Caki2 (cell line): ENCODE measurements at regions not wholly inside any gene's neighbourhood (a gene's known extent, or its start where the extent isn't known, plus 50 kb on each side); places are given as distances from the start of the nearest gene placed in this dataset.

Experiments
- DNase-seq: peaks from one replicate; pipeline ENCODE4 v3.0.0-alpha.2; 2015; ENCODE audit warnings: low read depth
- in situ Hi-C: cut with HindIII; loops from 2 replicates; pipeline ENCODE4 v1.10.0; 2016; ENCODE audit warnings: low sequenced_read_pairs, low pct_unique_long_range_greater_than_20kb, mixed read lengths

GRCh38 chr18:47758000-47758399 lies 172.5 kb downstream of the SMAD2 start:
- DNase-seq: no peak
- in situ Hi-C loops: no loop called here

GRCh38 chr18:47756364-47757016 lies 174.0 kb downstream of the SMAD2 start:
- in situ Hi-C loops: no loop called here
- DNase-seq: no peak

DNA sequence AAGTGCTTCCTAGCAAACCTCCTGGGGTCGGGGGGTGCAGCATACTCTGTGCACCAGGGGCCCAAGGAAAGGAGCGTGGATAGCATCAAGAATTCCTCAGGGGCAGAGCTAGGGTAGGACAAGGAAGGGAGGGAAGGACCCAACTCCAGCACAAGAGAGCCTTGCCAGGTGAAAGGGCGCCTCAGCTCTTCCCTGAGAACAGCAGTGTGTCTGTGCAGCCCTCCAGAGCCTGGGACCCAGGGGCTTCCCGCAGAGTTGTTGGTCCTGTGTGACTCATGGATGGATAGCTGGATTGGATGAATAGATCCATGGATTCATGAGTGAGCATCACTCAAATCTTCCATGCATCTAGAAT lies 175.4 kb downstream of the SMAD2 start:
- in situ Hi-C loops: no loop called here

DNA sequence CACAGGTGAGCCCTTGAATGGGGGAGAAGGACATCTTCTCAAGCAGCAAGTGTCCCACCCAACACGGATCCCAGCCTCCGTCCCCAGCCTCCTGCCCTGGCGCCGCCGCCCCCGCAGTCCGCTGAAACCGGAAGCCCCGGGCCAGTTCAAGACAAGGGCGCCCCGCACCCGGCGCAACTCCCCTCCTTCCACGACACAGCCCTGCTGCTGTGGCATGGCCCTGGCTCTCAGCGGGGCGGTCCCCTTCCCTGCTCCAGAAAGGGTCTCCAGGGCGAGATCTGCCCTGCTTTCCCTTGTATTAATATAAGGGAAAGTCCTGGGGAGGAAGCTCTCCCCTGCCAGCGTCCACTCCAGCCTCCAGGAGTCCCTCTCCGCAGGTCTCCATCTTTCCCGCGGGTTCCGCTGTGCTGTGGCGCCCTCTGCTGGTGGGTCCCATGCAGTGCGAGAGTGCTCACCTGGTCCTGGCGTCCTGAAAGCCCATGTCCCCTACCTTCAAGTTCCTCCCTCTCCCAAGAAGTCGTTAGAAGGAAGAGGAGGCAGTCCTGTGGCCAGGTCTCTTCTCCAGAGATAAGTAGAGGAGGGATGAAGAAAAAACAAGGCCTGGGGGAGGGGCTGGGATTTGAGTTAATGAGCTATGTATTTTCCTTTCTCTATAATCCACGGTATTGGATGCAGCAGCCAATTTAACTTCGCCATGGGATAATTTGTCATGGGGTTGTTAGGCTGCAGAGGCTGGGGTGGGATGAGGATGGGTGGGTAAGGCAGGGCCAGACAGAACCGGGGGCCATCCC lies 176.0 kb downstream of the SMAD2 start:
- in situ Hi-C loops: no loop called here
- DNase-seq: no peak

More for the DNA sequence above, 175.4 kb downstream of the SMAD2 start:
- no peak for DNase-seq

DNA sequence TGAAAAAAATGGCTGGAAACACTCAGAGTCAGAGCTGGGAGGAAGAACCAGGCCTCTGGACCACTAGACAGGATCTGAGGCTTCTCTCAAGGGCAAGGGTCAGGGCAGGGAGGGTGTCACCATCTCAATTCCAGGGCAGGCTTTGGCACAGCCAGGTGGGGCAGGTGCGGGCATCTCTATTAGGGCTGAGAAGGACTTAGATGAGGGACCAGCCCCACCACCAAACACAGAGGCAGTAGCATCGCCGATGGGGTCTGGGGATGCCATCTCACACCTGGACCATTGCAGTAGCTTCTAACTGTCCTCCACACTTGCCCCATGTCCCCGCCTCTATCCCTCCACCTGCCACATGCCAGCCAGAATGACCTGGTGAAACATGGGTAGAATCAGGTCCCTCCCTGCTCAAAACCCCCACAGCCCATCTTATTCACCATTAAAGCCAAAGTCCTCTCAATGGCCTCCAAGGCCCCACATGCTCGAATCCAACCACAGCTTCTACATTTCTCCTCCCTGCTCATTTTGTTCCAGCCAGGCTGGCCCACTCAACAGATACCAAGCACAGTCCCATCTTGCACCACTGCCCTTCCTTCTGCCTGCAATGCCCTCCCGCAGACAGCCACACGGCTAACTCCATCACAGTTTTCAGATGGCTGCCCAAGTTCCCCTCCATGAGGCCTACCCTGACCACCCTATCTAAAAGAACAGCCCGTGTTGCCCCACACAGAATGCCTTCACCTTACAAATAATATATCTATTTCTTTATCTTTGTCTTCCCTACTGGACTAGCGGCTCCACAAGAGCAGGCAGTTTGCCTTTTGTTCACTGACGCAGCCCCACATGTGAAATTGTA lies 177.4 kb downstream of the SMAD2 start:
- in situ Hi-C loops: no loop called here
- no peak for DNase-seq

DNA sequence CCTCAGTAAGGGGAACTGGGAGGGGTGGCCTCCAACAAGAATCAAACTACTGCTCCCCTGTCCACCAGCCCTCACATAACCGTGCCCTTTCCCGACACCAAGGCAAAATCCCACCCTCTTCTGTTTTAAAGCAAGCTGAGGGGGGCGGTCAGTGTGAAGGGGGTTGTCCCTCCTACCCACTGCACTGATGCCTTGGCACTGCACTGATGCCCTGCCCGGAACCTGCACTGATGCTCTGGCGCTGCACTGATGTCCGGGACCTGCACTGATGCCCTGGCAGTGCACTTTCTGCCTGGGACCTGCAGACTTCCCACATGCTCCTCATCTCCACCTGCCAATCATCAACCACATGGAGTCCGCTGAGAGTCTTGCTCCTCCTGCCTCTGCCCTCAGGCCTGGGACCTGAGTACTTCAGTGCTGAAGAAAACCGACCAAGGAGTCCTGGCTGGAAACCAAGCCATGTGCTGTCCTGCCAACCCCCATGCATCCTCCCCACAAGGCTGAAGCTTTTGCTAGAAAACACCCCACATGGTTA lies 179.5 kb downstream of the SMAD2 start:
- DNase-seq: no peak
- in situ Hi-C loops: no loop called here

- in situ Hi-C loops: no loop called here
Observed at GRCh38 chr18:47749600-47749973, 180.9 kb downstream of the SMAD2 start.

DNA sequence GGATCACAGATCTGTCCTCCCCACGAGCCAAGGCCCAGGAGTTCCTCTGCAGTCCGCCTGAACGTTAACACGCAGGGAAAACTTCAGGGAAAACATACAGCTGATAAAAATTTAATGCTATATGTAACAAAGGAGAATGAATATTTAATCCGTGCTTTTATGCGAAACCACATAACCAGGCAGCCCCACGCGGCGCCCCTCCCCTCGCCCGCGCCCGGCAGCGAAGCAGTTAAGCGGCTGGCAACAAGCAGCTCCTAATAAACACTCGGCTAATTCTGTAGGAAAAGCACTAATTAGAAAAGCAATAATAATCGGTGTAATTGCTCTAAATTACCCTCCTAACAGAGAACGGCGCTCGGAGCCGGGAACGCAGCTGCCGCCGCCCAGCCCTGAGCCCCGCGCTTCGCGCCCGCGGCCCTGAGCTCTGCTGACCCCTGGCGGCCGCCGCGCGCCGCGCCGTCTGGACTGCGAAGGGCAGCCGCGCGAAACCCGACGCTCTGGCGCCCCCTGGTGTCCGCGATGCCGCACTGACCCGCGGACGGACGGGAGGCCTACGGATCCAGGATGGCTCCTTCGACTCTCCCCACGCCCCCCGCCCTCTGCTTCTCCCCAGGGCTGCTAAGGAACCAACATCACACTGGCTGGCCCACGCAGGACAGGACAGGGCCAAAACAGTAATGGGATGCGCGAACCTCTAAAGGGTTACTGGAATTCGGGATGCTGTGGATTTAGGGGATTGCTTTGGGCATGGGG lies 181.4 kb downstream of the SMAD2 start:
- peak; percentile 50 for DNase-seq
- in situ Hi-C loops: no loop called here

More at GRCh38 chr18:47749600-47749973, 180.9 kb downstream of the SMAD2 start:
- no peak for DNase-seq

DNA sequence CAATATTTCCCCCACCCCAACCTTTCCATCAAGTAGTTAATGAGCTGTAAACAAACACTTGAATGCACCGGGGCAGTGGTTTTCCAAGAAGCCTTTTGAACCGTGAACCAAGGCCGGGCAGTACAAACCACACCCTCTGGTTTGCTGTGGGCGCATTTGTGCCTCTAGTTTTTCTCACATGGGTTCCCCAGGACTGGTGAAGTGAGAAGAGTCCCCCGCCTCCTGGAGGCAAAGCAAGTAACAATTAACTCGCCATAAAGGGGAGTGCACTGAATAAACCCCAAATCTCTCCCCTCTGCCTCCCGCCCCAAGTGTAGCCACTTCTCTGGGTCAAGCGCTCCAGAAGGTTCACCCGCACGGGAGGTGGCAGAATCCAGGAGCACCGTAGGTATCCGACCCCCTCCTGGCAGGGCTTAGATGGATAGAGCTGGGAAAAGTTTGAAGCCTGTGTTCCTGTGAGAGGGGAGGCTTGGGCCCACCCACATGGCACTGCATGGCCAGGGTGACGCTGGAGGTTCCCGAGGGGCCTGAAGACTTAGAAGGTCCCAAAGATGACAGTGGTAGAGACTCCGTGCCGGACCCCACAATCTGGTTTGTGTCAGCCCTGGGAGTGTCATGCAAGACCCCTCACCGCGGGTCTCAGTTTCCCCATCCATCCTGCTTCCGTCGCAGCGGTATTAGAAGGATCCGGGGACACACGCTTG lies 182.2 kb downstream of the SMAD2 start:
- no peak for DNase-seq
- in situ Hi-C loops: no loop called here

- in situ Hi-C loops: no loop called here
- no peak for DNase-seq
Observed at GRCh38 chr18:47747260-47747795, 183.1 kb downstream of the SMAD2 start.

GRCh38 chr18:47746615-47747014 lies 183.8 kb downstream of the SMAD2 start:
- in situ Hi-C loops: no loop called here
- DNase-seq: no peak

GRCh38 chr18:47745227-47745626 lies 185.2 kb downstream of the SMAD2 start:
- no peak for DNase-seq
- in situ Hi-C loops: no loop called here

DNA sequence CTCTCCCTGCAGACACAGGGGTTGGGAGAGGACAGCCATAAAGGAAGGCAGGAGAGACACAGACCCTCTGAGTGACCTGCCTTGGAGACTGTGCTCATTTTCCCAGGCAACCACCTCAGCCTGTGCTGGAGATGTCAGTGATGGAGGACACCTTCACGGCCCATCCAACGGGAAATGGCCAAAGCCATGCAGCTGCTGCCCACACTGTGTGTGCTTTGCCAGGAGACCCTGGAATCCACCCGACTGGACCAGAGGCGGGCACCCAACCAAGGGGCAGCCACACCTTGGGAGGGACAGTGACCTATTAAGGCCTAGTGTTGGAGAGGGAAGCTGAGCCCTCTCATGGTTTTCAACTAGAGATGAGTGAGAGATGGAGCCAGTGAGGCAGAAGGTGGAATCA lies 192.5 kb downstream of the SMAD2 start:
- in situ Hi-C loops: no loop called here
- DNase-seq: no peak

DNA sequence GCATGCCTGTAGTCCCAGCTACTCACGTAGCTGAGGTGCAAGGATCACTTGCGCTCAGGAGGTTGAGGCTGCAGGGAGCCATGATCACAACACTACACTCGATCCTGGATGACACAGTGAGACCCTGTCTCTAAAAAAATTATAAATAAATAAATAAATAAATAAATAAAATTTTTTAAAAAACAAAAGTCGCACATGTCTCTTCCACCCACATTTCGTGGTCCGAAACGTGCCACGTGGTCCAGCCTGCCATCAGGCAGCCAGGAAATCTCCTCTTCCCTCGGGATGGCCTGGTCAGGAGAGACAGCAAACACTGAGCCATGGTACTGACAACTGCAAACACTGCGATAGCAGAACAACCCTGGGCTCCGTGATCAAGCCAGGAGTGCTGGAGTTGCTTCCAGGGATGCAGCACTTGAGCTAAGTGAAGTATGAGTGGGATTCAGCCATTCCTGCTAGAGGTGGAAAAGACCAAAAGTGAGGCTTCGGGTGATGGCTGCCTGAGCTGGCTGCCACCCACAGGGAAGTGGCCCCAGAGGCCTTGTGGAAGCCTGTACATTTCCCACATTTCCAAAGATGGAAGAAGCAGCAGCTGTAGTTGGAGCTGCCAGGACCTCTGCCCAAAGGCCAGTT lies 193.1 kb downstream of the SMAD2 start:
- in situ Hi-C loops: no loop called here
- DNase-seq: no peak

DNA sequence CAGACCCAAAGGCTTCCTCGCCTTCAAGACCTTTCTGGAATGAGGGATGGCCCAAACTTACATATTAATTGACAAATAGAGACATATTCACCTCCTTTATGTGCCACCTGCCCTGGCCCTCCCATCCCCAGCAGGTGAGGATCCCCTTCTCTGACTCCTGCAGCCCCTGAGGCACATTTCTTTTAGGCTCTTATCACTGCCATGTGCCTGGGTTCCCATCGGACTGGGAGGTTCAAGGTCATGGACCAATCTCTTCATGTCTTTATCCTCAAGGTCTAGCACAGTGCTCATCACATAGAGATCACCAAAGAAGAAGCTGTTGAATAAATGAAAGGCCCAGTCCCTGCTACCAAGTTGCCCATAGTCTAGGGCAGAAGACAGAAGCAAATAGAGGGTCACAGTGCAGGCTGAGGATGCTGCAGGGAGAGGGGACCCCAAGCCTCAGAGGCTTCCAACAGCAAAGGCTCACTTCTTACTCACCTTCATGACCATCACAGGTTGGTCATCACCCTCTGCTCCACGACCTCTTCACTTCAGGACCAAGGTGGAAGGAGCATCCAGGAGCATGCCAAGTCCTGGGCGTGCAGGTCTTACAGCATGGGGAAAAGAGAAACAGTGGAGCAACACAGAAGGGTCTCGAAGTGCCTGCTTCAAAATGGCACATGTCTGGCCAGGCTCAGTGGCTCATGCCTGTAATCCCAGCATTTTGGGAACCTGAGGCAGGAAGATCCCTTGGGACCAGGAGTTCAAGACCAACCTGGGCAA lies 193.9 kb downstream of the SMAD2 start:
- in situ Hi-C loops: no loop called here
- no peak for DNase-seq

DNA sequence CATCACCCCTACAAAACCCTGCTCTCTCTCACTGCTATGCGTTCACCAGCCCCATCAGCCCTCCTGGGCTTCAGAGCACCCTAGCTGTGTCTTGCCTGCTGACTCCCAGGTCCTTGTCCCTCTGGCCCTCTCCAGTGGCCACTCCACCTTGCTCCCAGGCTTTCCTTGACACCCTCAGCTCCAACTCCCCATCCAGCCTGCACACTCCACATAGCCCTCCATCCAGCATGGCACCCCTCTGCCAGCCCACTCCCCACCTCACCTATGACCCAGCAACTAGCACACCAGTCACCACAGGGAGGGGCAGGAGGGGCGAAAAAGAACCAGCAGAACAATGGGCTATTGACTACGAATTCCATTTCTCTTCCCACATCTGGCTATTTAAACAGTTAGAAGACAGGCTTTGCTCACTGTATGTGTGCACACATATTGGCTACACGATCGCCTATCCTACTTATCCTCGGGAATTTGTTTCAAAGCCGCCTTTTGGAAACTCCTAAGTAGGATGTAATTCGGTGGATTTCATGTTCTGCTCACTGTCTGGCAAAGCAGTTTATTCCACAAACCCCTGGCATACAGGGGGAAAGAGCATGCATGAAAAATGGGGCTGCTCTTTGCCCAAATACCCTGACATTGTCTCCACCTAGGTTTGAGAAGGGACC lies 195.3 kb downstream of the SMAD2 start:
- in situ Hi-C loops: no loop called here
- DNase-seq: no peak
